SU-DHL-6 (cell line): ENCODE measurements at regions not wholly inside any gene's neighbourhood (a gene's known extent, or its start where the extent isn't known, plus 50 kb on each side); places are given as distances from the start of the nearest gene placed in this dataset.

Source experiments
- H2AFZ ChIP-seq: fragments of 200-600 bp; sonication (generic); 2 replicates; pipeline ENCODE4 v1.6.1; 2014; ENCODE audit warnings: low read depth, mild to moderate bottlenecking, moderate library complexity, mixed read lengths, antibody characterized with exemption, low read length; ENCODE audit not compliant: severe bottlenecking
- H3F3A ChIP-seq: fragments of 200-600 bp; shearing (Covaris generic); 2 replicates; pipeline ENCODE4 v1.6.0; 2016; ENCODE audit warnings: antibody characterized with exemption, mild to moderate bottlenecking; ENCODE audit not compliant: insufficient read depth
- H3K27ac ChIP-seq: fragments of 200-600 bp; sonication (generic); 2 replicates; pipeline ENCODE4 v1.5.1; 2016; ENCODE audit warnings: low read depth, mild to moderate bottlenecking, low read length, moderate library complexity, mixed read lengths
- H3K27me3 ChIP-seq: fragments of 200-600 bp; sonication (generic), shearing (Covaris generic); 2 replicates; pipeline ENCODE4 v1.6.0; 2014; ENCODE audit warnings: mild to moderate bottlenecking, low read length
- H3K36me3 ChIP-seq: fragments of 200-600 bp; sonication (generic); 2 replicates; pipeline ENCODE4 v1.6.1; 2014; ENCODE audit warnings: mild to moderate bottlenecking, low read length, mixed read lengths
- H3K4me2 ChIP-seq: fragments of 300-600, 200-600 bp; shearing (Covaris generic), sonication (generic); 2 replicates; pipeline ENCODE4 v1.6.0; 2014; ENCODE audit warnings: low read length, low read depth, mild to moderate bottlenecking; ENCODE audit not compliant: poor library complexity, severe bottlenecking
- H3K4me3 ChIP-seq: fragments of 200-600 bp; sonication (generic); 2 replicates; pipeline ENCODE4 v1.5.1; 2014; ENCODE audit warnings: antibody characterized with exemption, low read length, mild to moderate bottlenecking, mixed read lengths; ENCODE audit not compliant: insufficient read depth, poor library complexity, severe bottlenecking
- H3K79me2 ChIP-seq: fragments of 200-600 bp; sonication (generic); 2 replicates; pipeline ENCODE4 v1.6.1; 2014; ENCODE audit warnings: mild to moderate bottlenecking, low read length, moderate library complexity; ENCODE audit not compliant: insufficient read depth
- H3K9ac ChIP-seq: fragments of 200-600 bp; sonication (generic); 2 replicates; pipeline ENCODE4 v1.7.0; 2014; ENCODE audit warnings: mild to moderate bottlenecking, low read length
- H3K9me2 ChIP-seq: fragments of 200-600 bp; sonication (generic); replicated peaks from 2 replicates; pipeline ENCODE4 v1.6.1; 2014; ENCODE audit warnings: low read length; ENCODE audit not compliant: insufficient read depth
- H3K9me3 ChIP-seq: fragments of 200-600 bp; sonication (generic); 2 replicates; pipeline ENCODE4 v1.6.1; 2014; ENCODE audit warnings: low read length, mixed read lengths; ENCODE audit not compliant: insufficient read depth
- H4K20me1 ChIP-seq: fragments of 200-600 bp; sonication (generic); 2 replicates; pipeline ENCODE4 v1.6.1; 2014; ENCODE audit warnings: low read depth, mild to moderate bottlenecking, antibody characterized with exemption, low read length, moderate library complexity, mixed read lengths
- EZH2phosphoT487 ChIP-seq: fragments of 200-600 bp; sonication (generic), shearing (Covaris generic); conservative IDR thresholded peaks from 2 replicates; pipeline ENCODE4 v1.6.1; 2018; ENCODE audit warnings: mild to moderate bottlenecking, antibody characterized with exemption, low read length, moderate library complexity, mixed read lengths
- TF ChIP-seq, protein P1 (sequence below): fragments of 200-600 bp; sonication (generic); IDR thresholded peaks from one replicate; pipeline ENCODE4 v1.5.1; 2017; ENCODE audit warnings: antibody characterized with exemption, mild to moderate bottlenecking, low read length, moderate library complexity; ENCODE audit not compliant: insufficient read depth, poor library complexity, severe bottlenecking

DNA sequence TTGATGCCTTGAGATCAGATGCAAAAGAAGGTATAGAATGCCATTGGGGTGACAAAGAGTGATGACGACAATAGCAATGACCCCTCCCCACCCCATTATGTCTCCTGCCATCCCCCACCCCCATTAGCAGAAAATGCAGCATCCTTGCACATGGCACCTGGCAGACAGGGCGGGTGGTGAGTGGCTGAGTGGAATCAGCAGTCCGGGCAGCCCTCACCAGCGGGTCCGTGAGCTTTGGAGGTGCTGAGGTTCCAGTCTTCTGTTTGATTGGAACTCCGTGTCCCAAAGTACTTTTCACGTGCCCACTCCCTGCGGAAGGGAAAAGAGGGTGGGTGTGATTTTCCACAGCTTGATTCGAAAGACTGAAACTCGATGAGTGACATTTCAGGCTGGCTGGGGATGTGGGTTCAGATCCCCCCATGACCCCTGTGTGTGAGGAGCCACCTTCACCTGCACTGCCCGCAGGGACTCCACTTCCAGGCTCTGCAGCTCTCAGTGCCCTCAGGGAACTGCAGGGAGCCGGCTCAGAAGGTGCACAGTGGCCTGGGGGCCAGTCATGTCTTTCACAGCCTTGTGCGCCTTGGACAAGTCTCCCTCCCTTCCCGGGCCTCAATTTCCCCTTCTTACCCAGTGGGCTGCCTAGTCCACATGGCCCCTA, 130.9 kb downstream of the GLI2 start:
- H4K20me1 ChIP-seq = no peaks in the 10 kb centered on the region
- H3K4me3 ChIP-seq = no peak overlapping the region
- no peaks in the 10 kb centered on the region for H3K79me2 ChIP-seq
- H3K4me2 ChIP-seq = no peak overlapping the region
- H3K36me3 ChIP-seq = no peaks in the 10 kb centered on the region
- H3K9me2 ChIP-seq = no peaks in the 10 kb centered on the region
- no peak overlapping the region for H2AFZ ChIP-seq
- no peaks in the 10 kb centered on the region for H3F3A ChIP-seq
- TF ChIP-seq, protein P1, sequence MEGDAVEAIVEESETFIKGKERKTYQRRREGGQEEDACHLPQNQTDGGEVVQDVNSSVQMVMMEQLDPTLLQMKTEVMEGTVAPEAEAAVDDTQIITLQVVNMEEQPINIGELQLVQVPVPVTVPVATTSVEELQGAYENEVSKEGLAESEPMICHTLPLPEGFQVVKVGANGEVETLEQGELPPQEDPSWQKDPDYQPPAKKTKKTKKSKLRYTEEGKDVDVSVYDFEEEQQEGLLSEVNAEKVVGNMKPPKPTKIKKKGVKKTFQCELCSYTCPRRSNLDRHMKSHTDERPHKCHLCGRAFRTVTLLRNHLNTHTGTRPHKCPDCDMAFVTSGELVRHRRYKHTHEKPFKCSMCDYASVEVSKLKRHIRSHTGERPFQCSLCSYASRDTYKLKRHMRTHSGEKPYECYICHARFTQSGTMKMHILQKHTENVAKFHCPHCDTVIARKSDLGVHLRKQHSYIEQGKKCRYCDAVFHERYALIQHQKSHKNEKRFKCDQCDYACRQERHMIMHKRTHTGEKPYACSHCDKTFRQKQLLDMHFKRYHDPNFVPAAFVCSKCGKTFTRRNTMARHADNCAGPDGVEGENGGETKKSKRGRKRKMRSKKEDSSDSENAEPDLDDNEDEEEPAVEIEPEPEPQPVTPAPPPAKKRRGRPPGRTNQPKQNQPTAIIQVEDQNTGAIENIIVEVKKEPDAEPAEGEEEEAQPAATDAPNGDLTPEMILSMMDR = no peak
- no peak for TF ChIP-seq EZH2phosphoT487
- H3K27ac ChIP-seq = no peak overlapping the region
- no peaks in the 10 kb centered on the region for H3K27me3 ChIP-seq
- no peak overlapping the region for H3K9ac ChIP-seq
- no peaks in the 10 kb centered on the region for H3K9me3 ChIP-seq

DNA sequence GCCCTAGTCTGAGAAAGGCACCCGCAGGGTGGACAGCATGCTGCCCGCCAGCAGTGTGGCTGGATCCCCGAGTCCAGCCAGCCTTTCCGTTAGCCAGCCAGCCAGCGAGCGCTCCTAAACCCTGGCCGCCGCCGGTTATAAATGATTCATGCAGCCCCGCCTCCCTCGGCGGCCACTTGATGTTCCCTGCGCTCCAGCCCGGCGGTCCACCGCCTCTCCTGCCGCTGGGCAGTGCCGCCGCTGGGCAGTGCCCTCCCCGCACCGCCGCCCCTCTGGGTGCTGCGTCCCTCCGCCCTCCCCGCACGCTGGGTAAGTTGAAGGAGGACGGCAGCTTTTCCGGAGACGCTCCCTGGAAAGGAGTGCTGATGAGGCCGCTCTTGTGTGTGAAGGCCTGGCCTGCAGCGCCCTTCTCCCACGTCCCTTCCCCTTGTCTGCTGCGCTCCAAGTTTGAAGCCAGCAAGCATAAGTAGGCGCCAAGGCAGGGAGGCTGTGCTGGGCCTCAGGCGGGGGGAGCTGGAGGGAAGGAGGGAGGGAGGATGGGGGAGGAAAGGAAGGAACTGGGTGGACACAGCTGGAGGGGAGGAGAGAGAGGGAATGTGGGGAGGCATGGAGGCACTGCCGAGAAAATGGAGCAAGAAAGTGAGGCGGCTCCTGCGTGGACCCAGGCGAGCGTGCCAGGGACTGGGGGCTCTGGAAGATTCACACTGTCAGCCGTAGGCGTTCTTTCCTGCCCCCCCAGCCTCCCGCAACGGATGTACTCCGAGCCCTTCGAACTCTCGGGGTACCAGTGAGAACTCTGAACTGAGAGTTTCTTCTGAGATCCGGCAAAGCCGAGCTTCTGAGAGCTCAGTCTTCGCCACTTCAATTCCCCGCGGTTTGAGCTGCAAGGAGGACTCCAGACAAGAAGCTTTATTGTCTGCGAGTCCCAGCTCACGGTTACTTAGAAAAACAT, 131.9 kb downstream of the GLI2 start:
- no peaks in the 10 kb centered on the region for H3K79me2 ChIP-seq
- no peak overlapping the region for H3K4me2 ChIP-seq
- H3K27me3 ChIP-seq = no peaks in the 10 kb centered on the region

DNA sequence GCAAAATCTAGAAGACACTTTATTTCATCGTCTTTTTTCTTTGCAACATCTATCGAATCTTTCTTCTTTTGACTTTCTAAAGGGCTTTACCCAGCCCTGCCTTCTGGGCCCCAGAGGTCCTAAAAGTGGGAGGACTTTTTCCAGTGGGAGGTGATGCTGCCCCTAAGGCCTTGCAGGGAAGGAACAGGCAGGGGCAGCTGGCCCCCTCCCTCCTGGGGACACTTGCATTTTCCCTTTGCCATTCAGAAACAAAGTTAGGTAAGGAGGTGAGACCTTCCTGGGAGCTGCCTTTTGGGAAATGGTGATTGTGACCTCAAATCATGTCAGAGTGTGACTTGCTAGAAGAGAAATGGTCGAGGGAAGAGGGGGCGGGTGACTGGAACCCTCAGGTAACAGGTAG, 132.7 kb downstream of the GLI2 start:
- no peak overlapping the region for H3K27ac ChIP-seq
- H4K20me1 ChIP-seq = no peaks in the 10 kb centered on the region
- H3K9ac ChIP-seq = no peak overlapping the region

More for the DNA sequence above, 131.9 kb downstream of the GLI2 start:
- H3K4me3 ChIP-seq = no peak overlapping the region
- TF ChIP-seq, protein P1 = no peak
- TF ChIP-seq EZH2phosphoT487 = no peak
- no peaks in the 10 kb centered on the region for H3K36me3 ChIP-seq
- no peaks in the 10 kb centered on the region for H3K9me2 ChIP-seq
- H3K27ac ChIP-seq = no peak overlapping the region
- H2AFZ ChIP-seq = no peak overlapping the region
- no peaks in the 10 kb centered on the region for H3K9me3 ChIP-seq
- H3K9ac ChIP-seq = no peak overlapping the region
- no peaks in the 10 kb centered on the region for H3F3A ChIP-seq
- no peaks in the 10 kb centered on the region for H4K20me1 ChIP-seq

More for the DNA sequence above, 132.7 kb downstream of the GLI2 start:
- H3K79me2 ChIP-seq = no peaks in the 10 kb centered on the region
- H3K4me2 ChIP-seq = no peak overlapping the region
- TF ChIP-seq EZH2phosphoT487 = no peak
- H3F3A ChIP-seq = no peaks in the 10 kb centered on the region
- no peaks in the 10 kb centered on the region for H3K36me3 ChIP-seq
- H2AFZ ChIP-seq = no peak overlapping the region
- no peaks in the 10 kb centered on the region for H3K27me3 ChIP-seq
- H3K4me3 ChIP-seq = no peak overlapping the region
- H3K9me2 ChIP-seq = no peaks in the 10 kb centered on the region
- H3K9me3 ChIP-seq = no peaks in the 10 kb centered on the region
